Spleen (tissue), 7 donors: ENCODE measurements at regions not wholly inside any gene's neighbourhood (a gene's known extent, or its start where the extent isn't known, plus 50 kb on each side); places are given as distances from the start of the nearest gene placed in this dataset.

Experiments used
- CTCF ChIP-seq, 11 experiments: fragments of 200-600 bp in 7 of 11; fragments of 450-650 bp in 4 of 11; sonication (generic) in 4 of 11; IDR thresholded peaks in 8 of 11; conservative IDR thresholded peaks in 3 of 11; 1 replicate in 7 of 11; 2 replicates in 4 of 11; pipeline versions ENCODE4 v1.4.0 to v1.8.0; 2016 to 2021; ENCODE audit warnings: antibody characterized with exemption in 11 of 11, inconsistent platforms in 4 of 11, mild to moderate bottlenecking in 1 of 11
- POLR2A ChIP-seq, 3 donors: fragments of 450-650 bp; IDR thresholded peaks; one replicate each; pipeline ENCODE4 v1.5.1; 2017; ENCODE audit warnings: antibody characterized with exemption in 3 of 3, mild to moderate bottlenecking in 1 of 3
- donor health status: DM: no; HTN: no; CAD: no; lungs with moderate emphysema.
- donor health status: DM: no; HTN: no; CAD: no.
- donor health status: DM: no; HTN: no; CAD: no.

GRCh38 chr11:42482822-42483221 is 829.0 kb upstream of the API5 start:
- TF ChIP-seq CTCF (IDR thresholded peaks at IDR 0.05 in 8 of 11, conservative IDR thresholded peaks at IDR 0.05 in 3 of 11), result no peak
- no peak for TF ChIP-seq POLR2A (IDR thresholded peaks at IDR 0.05)
